Fibroblast of lung (primary cell): ENCODE measurements at regions not wholly inside any gene's neighbourhood (a gene's known extent, or its start where the extent isn't known, plus 50 kb on each side); places are given as distances from the start of the nearest gene placed in this dataset.

Experiments used
- EZH2 ChIP-seq: IDR thresholded peaks from 2 replicates; pipeline ENCODE4 v1.5.1; 2012; ENCODE audit warnings: low read length, control low read depth, mild to moderate bottlenecking; ENCODE audit errors: missing control alignments
- TF ChIP-seq, protein P1 (sequence below), 2 donors: IDR thresholded peaks in 1 of 2; conservative IDR thresholded peaks in 1 of 2; 1 replicate in 1 of 2; 2 replicates in 1 of 2; pipeline ENCODE4 v1.5.1; 2011 to 2012; ENCODE audit warnings: low read length in 2 of 2, control low read depth in 1 of 2, inconsistent platforms in 1 of 2, low read depth in 1 of 2, mild to moderate bottlenecking in 1 of 2

DNA sequence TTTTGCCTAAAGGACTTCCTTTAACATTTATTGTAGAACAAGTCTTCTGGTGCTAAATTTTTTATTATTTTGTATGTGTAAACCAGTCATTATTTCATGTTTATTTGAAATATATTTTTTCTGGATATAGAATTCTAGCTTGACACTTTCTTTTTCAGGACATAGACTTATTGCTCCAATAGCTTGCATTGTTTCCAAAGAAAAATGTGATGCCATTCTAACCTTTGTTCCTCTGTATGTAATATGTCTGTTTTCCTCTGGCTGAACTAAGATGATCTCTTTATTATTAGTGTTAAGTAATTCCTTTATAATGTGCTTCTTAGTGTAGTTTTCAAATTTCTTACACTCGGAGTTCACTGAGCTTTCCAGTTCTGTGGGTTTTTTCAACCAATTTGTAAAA is 174.1 kb upstream of the STARD13 start:
- TF ChIP-seq, protein P1, sequence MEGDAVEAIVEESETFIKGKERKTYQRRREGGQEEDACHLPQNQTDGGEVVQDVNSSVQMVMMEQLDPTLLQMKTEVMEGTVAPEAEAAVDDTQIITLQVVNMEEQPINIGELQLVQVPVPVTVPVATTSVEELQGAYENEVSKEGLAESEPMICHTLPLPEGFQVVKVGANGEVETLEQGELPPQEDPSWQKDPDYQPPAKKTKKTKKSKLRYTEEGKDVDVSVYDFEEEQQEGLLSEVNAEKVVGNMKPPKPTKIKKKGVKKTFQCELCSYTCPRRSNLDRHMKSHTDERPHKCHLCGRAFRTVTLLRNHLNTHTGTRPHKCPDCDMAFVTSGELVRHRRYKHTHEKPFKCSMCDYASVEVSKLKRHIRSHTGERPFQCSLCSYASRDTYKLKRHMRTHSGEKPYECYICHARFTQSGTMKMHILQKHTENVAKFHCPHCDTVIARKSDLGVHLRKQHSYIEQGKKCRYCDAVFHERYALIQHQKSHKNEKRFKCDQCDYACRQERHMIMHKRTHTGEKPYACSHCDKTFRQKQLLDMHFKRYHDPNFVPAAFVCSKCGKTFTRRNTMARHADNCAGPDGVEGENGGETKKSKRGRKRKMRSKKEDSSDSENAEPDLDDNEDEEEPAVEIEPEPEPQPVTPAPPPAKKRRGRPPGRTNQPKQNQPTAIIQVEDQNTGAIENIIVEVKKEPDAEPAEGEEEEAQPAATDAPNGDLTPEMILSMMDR (conservative IDR thresholded peaks at IDR 0.05 in 1 of 2, IDR thresholded peaks at IDR 0.05 in 1 of 2; ENCODE audit: low read depth in 1 of 2, low read length in 2 of 2) = no peak
- no peak for TF ChIP-seq EZH2
